ENCODE measurements at regions not wholly inside any gene's neighbourhood (a gene's known extent, or its start where the extent isn't known, plus 50 kb on each side); places are given as distances from the start of the nearest gene placed in this dataset.
A peak's percentile ranks its signal among the peaks of the same experiment; 100 is the strongest.
"Not testable (repeated sequence)": the region's sequence is repeated elsewhere in the genome, so short reads cannot be mapped to it uniquely, and the experiment has no call there.

- Histone ChIP-seq H3K4me1 (replicated peaks in 1 of 2) (no peaks in the 10 kb centered on the region), H3K27ac (no peak overlapping the region), H3K4me3 (peak overlapping the region in 4 of 5 donors; percentile 29 to 49 (median 36))
- WGBS, 10 experiments = 0 to 25% (median 10%) methylated on average over 1 to 10 of the region's 26 CpGs; no CpG with 5 or more reads in 1 of the 10 experiments
- ATAC-seq (replicated peaks in 6 of 8) = peak in 5 of 8 experiments; percentile 32 to 60 (median 35)
- in situ Hi-C loops (cut with MboI; ENCODE audit: low pct_unique_long_range_greater_than_20kb in 2 of 9, low sequenced_read_pairs in 9 of 9, unreplicated experiment in 9 of 9) = loop anchor here in 1 of 9 experiments (25.0 kb wide), 1 partner anchor 91 kb away; the partner anchor contains the start of gene TBXT
Measured at GRCh38 chr6:166253778-166254204, 54.4 kb downstream of the PRR18 start.

- H3K4me1 ChIP-seq (replicated peaks in 1 of 2) = no peaks in the 10 kb centered on the region
- 0 to 13% (median 2%) methylated on average over 3 to 21 of the region's 38 CpGs; no CpG with 5 or more reads in 2 of the 10 experiments for WGBS, 10 experiments
- peak in 7 of 8 experiments; percentile 74 to 87 (median 81) for ATAC-seq (replicated peaks in 6 of 8)
- in situ Hi-C loops (cut with MboI; ENCODE audit: low pct_unique_long_range_greater_than_20kb in 2 of 9, low sequenced_read_pairs in 9 of 9, unreplicated experiment in 9 of 9) = loop anchor here in 1 of 9 experiments (25.0 kb wide), 1 partner anchor 91 kb away; the partner anchor contains the start of gene TBXT
- peak overlapping the region; percentile 29 to 49 (median 32) for H3K4me3 ChIP-seq
- H3K27ac ChIP-seq = no peak overlapping the region
Measured at GRCh38 chr6:166253281-166253681, 54.9 kb downstream of the PRR18 start.

- Histone ChIP-seq H3K4me1 (replicated peaks in 1 of 2) (no peaks in the 10 kb centered on the region), H3K27ac (no peak overlapping the region), H3K4me3 (no peak overlapping the region)
- 58 to 96% (median 80%) methylated on average over 1 to 8 of the region's 27 CpGs; no CpG with 5 or more reads in 6 of the 10 experiments for WGBS, 10 experiments
- in situ Hi-C loops (cut with MboI; ENCODE audit: low pct_unique_long_range_greater_than_20kb in 2 of 9, low sequenced_read_pairs in 9 of 9, unreplicated experiment in 9 of 9) = loop anchor here in 1 of 9 experiments (25.0 kb wide), 1 partner anchor 90 kb away; the partner anchor contains the start of gene TBXT
- ATAC-seq (replicated peaks in 6 of 8) = peak in 2 of 8 experiments; percentile 2 to 6
Measured at GRCh38 chr6:166252601-166253000, 55.6 kb downstream of the PRR18 start.

- ATAC-seq (replicated peaks in 6 of 8) = no peak
- Histone ChIP-seq H3K4me1 (replicated peaks in 1 of 2) (no peaks in the 10 kb centered on the region), H3K27ac (no peak overlapping the region), H3K4me3 (no peak overlapping the region)
- in situ Hi-C loops (cut with MboI; ENCODE audit: low pct_unique_long_range_greater_than_20kb in 2 of 9, low sequenced_read_pairs in 9 of 9, unreplicated experiment in 9 of 9) = loop anchor here in 1 of 9 experiments (25.0 kb wide), 1 partner anchor 89 kb away; the partner anchor contains the start of gene TBXT
- 0 to 84% (median 57%) methylated on average over 1 to 6 of the region's 6 CpGs; no CpG with 5 or more reads in 3 of the 10 experiments for WGBS, 10 experiments
Measured at GRCh38 chr6:166251655-166252054, 56.5 kb downstream of the PRR18 start.

GRCh38 chr6:166251211-166251610 lies 57.0 kb downstream of the PRR18 start:
- Histone ChIP-seq H3K27ac (no peak overlapping the region), H3K4me3 (no peak overlapping the region), H3K4me1 (replicated peaks in 1 of 2) (no peaks in the 10 kb centered on the region)
- in situ Hi-C loops (cut with MboI; ENCODE audit: low pct_unique_long_range_greater_than_20kb in 2 of 9, low sequenced_read_pairs in 9 of 9, unreplicated experiment in 9 of 9) = loop anchor here in 1 of 9 experiments (25.0 kb wide), 1 partner anchor 89 kb away; the partner anchor contains the start of gene TBXT
- ATAC-seq (replicated peaks in 6 of 8) = no peak
- WGBS, 10 experiments = 0 to 75% (median 29%) methylated on average over 2 to 3 of the region's 3 CpGs; no CpG with 5 or more reads in 2 of the 10 experiments

DNA sequence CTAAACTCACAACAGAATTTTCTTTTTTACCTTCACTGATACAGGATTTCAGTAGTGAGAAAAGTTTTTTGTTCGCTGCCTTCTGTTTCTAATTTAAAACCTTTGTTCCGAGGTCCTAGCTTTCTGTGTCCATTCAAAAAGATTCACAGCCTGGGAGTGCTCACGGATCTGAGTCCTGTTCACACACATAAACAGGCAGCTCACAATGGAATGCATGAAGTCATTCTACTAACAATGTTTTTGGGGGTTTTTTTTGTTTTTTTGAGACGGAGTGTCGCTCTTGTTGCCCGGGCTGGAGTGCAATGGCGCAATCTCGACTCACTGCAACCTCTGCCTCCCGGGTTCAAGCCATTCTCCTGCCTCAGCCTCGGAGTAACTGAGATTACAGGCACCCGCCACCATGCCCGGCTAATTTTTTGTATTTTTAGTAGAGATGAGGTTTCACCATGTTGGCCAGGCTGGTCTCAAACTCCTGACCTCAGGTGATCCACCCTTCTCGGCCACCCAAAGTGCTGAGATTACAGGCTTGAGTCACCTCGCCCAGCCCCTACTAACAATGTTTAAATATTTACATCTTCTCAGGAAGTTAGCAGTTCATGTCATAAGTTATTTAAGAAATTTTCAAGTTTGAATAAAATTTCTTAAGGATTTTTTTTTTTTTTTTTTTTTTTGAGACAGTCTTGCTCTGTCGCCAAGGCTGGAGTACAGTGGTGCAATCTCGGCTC lies 59.0 kb downstream of the PRR18 start:
- H3K4me3 ChIP-seq; ATAC-seq (replicated peaks in 6 of 8); in situ Hi-C loops (cut with MboI; ENCODE audit: low pct_unique_long_range_greater_than_20kb in 2 of 9, low sequenced_read_pairs in 9 of 9, unreplicated experiment in 9 of 9); H3K27ac ChIP-seq; H3K4me1 ChIP-seq (replicated peaks in 1 of 2): not testable (repeated sequence)
- 38 to 100% (median 58%) methylated on average over 1 to 12 of the region's 16 CpGs; no CpG with 5 or more reads in 2 of the 10 experiments for WGBS, 10 experiments

DNA sequence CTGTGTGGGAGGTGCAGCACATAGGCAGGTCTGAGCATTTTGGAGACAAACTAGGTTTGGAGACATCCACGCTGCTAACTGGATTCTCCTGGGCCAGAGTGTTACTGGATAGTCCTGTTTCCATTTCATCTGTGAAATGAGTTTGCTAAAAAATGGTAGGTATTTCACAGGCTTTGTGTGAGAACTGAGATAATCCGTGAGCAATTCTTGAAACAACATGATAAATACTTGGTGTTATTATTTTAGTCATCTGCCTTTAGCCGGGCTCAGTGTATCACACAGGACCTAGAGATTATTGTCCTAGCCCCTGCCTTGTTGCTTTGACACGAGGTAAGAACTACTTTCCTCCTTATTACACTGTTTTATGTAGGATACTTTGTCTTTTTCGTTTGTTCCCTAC lies 63.0 kb downstream of the PRR18 start:
- ATAC-seq (replicated peaks in 6 of 8) = no peak
- 7 to 88% (median 45%) methylated on average over 1 to 5 of the region's 5 CpGs for WGBS, 10 experiments
- Histone ChIP-seq H3K4me1 (replicated peaks in 1 of 2) (no peaks in the 10 kb centered on the region), H3K27ac (no peak overlapping the region), H3K4me3 (no peak overlapping the region)
- in situ Hi-C loops (cut with MboI; ENCODE audit: low pct_unique_long_range_greater_than_20kb in 2 of 9, low sequenced_read_pairs in 9 of 9, unreplicated experiment in 9 of 9) = no loop called here

GRCh38 chr6:166244353-166245045 lies 63.7 kb downstream of the PRR18 start:
- no peak overlapping the region for H3K27ac ChIP-seq
- ATAC-seq (replicated peaks in 6 of 8) = no peak
- H3K4me1 ChIP-seq (replicated peaks in 1 of 2) = no peaks in the 10 kb centered on the region
- WGBS, 10 experiments = 21 to 84% (median 57%) methylated on average over 4 to 11 of the region's 11 CpGs
- in situ Hi-C loops (cut with MboI; ENCODE audit: low pct_unique_long_range_greater_than_20kb in 2 of 9, low sequenced_read_pairs in 9 of 9, unreplicated experiment in 9 of 9) = no loop called here
- H3K4me3 ChIP-seq = no peak overlapping the region

- no peak for ATAC-seq (replicated peaks in 6 of 8)
- WGBS, 10 experiments = 0 to 76% (median 54%) methylated on average over 1 to 4 of the region's 4 CpGs; no CpG with 5 or more reads in 4 of the 10 experiments
- in situ Hi-C loops (cut with MboI; ENCODE audit: low pct_unique_long_range_greater_than_20kb in 2 of 9, low sequenced_read_pairs in 9 of 9, unreplicated experiment in 9 of 9) = no loop called here
- no peaks in the 10 kb centered on the region for H3K4me1 ChIP-seq (replicated peaks in 1 of 2)
- H3K27ac ChIP-seq = no peak overlapping the region
- no peak overlapping the region for H3K4me3 ChIP-seq
Measured at GRCh38 chr6:166242888-166243287, 65.3 kb downstream of the PRR18 start.

DNA sequence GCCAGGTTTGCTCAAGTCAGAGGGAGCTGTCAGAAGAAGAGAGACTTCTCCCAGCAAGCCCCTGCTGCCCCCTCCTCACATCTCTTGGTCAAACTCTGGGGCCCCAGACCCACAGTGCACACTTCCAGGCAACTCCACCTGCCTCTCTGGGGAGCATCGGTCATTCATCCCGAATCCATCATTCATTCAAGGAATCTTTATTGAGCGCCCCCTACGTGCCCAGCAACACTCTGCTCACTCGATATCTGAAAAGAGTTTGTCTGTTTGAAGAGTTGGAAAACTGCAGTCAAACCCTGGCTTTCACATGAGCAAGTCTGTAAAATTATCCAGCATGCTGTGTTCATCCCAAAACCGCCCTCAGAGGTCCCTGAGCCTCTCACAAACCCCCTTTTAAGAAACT lies 66.2 kb downstream of the PRR18 start:
- Histone ChIP-seq H3K27ac (no peak overlapping the region), H3K4me3 (no peak overlapping the region), H3K4me1 (replicated peaks in 1 of 2) (no peaks in the 10 kb centered on the region)
- 0 to 100% (median 50%) methylated on average over 1 to 6 of the region's 6 CpGs; no CpG with 5 or more reads in 3 of the 10 experiments for WGBS, 10 experiments
- in situ Hi-C loops (cut with MboI; ENCODE audit: low pct_unique_long_range_greater_than_20kb in 2 of 9, low sequenced_read_pairs in 9 of 9, unreplicated experiment in 9 of 9) = no loop called here
- ATAC-seq (replicated peaks in 6 of 8) = no peak

- ATAC-seq (replicated peaks in 6 of 8) = no peak
Measured at GRCh38 chr6:166240889-166241288, 67.3 kb downstream of the PRR18 start.

DNA sequence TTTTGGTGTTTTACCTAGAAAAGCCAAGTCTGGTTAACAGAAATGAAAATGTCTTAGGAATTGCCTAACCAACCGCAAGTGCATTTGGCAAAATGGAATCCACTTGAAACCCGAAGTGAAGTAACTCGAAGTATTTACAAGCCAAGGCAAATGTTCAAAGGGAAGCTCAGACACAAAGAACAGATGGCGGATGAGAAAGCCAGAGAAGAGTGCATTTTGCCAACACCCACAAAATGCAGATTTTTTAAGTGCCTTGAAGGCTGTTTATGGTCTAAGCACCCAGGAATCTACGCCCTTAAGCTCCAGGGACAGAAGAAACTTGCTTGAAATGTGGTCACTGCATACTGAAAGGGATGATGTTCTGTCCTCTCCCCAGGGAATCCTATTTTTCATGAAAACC lies 70.0 kb upstream of the TBXT start:
- no peak overlapping the region for H3K27ac ChIP-seq
- ATAC-seq (replicated peaks in 6 of 8) = peak in 3 of 8 experiments; percentile 90 to 96 (median 96)
- in situ Hi-C loops (cut with MboI; ENCODE audit: low pct_unique_long_range_greater_than_20kb in 2 of 9, low sequenced_read_pairs in 9 of 9, unreplicated experiment in 9 of 9) = no loop called here
- H3K4me3 ChIP-seq = no peak overlapping the region
- H3K4me1 ChIP-seq (replicated peaks in 1 of 2) = no peaks in the 10 kb centered on the region
- 0 to 80% (median 56%) methylated on average over 1 to 5 of the region's 5 CpGs for WGBS, 10 experiments

More at GRCh38 chr6:166240889-166241288, 67.3 kb downstream of the PRR18 start:
- Histone ChIP-seq H3K27ac (no peak overlapping the region), H3K4me3 (no peak overlapping the region), H3K4me1 (replicated peaks in 1 of 2) (no peaks in the 10 kb centered on the region)
- WGBS, 10 experiments = 17 to 60% methylated on average over 1 of the region's 11 CpGs; no CpG with 5 or more reads in 8 of the 10 experiments
- in situ Hi-C loops (cut with MboI; ENCODE audit: low pct_unique_long_range_greater_than_20kb in 2 of 9, low sequenced_read_pairs in 9 of 9, unreplicated experiment in 9 of 9) = no loop called here

- WGBS, 10 experiments = 33 to 83% (median 69%) methylated on average over 1 to 9 of the region's 13 CpGs; no CpG with 5 or more reads in 4 of the 10 experiments
Measured at GRCh38 chr6:166236596-166236995, 68.9 kb upstream of the TBXT start.

More at GRCh38 chr6:166236596-166236995, 68.9 kb upstream of the TBXT start:
- Histone ChIP-seq H3K4me1 (replicated peaks in 1 of 2) (no peaks in the 10 kb centered on the region), H3K27ac (no peak overlapping the region), H3K4me3 (no peak overlapping the region)
- ATAC-seq (replicated peaks in 6 of 8) = no peak
- in situ Hi-C loops (cut with MboI; ENCODE audit: low pct_unique_long_range_greater_than_20kb in 2 of 9, low sequenced_read_pairs in 9 of 9, unreplicated experiment in 9 of 9) = no loop called here
